ENCODE measurements at regions not wholly inside any gene's neighbourhood (a gene's known extent, or its start where the extent isn't known, plus 50 kb on each side); places are given as distances from the start of the nearest gene placed in this dataset.

DNA sequence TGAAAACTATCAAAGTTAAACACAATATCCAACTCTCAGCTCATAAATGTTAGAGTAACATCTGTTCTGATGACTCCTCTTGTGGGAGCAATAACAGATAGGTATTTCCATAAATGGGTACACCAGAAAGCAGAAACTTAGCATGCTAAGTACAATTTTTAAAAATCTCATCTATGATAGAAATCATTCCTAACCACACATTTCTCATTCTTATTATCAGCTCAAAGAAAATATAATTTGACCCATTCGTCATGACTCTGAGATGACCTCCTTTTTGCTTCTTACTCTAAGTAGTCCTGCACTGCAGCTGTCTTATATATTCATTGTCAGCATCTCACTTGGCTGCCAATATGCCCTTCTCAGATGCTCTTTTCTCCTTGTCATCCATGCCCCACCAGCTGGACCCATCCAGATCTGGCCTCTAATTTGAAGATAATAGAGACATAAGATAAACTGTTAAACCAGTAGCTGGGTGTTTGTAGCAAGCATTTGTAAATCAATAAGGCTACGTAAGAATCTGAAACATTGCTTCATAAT is 298.3 kb downstream of the KCNS3 start:
- H3K36me3 ChIP-seq: no peaks in the 10 kb centered on the region
- H3K27ac ChIP-seq: no peak overlapping the region
- no peak for ATAC-seq
- no peaks in the 10 kb centered on the region for H3K9me3 ChIP-seq
- peaks cover 10% of the 10 kb centered on the region for H3K4me1 ChIP-seq
- no peak for DNase-seq
- intact Hi-C loops (cut with DNase I): no loop called here
- no peaks in the 10 kb centered on the region for H3K27me3 ChIP-seq
- no peak overlapping the region for H3K4me3 ChIP-seq
- TF ChIP-seq, protein P1, sequence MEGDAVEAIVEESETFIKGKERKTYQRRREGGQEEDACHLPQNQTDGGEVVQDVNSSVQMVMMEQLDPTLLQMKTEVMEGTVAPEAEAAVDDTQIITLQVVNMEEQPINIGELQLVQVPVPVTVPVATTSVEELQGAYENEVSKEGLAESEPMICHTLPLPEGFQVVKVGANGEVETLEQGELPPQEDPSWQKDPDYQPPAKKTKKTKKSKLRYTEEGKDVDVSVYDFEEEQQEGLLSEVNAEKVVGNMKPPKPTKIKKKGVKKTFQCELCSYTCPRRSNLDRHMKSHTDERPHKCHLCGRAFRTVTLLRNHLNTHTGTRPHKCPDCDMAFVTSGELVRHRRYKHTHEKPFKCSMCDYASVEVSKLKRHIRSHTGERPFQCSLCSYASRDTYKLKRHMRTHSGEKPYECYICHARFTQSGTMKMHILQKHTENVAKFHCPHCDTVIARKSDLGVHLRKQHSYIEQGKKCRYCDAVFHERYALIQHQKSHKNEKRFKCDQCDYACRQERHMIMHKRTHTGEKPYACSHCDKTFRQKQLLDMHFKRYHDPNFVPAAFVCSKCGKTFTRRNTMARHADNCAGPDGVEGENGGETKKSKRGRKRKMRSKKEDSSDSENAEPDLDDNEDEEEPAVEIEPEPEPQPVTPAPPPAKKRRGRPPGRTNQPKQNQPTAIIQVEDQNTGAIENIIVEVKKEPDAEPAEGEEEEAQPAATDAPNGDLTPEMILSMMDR (IDR thresholded peaks at IDR 0.05): no peak

DNA sequence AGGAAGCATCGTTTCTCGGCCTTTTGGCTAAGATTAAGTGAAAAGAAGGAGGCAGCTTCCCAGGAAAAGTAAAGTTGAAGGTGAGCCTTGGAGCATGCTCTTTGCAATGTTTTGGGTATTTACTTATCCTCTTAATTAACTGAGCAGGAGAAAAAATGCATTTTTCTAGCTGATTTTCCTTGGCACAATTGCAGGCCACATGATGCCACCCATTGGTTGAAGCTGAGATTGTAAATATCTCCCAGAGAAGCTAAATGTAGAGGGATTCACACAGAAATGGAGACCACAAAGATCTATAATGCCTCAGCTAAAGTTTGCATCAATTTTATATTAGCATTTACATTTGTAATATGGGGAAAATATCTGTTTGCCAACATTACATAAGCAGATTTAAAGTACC is 294.1 kb downstream of the KCNS3 start:
- DNase-seq (no peak), ATAC-seq (no peak)
- intact Hi-C loops (cut with DNase I): no loop called here

DNA sequence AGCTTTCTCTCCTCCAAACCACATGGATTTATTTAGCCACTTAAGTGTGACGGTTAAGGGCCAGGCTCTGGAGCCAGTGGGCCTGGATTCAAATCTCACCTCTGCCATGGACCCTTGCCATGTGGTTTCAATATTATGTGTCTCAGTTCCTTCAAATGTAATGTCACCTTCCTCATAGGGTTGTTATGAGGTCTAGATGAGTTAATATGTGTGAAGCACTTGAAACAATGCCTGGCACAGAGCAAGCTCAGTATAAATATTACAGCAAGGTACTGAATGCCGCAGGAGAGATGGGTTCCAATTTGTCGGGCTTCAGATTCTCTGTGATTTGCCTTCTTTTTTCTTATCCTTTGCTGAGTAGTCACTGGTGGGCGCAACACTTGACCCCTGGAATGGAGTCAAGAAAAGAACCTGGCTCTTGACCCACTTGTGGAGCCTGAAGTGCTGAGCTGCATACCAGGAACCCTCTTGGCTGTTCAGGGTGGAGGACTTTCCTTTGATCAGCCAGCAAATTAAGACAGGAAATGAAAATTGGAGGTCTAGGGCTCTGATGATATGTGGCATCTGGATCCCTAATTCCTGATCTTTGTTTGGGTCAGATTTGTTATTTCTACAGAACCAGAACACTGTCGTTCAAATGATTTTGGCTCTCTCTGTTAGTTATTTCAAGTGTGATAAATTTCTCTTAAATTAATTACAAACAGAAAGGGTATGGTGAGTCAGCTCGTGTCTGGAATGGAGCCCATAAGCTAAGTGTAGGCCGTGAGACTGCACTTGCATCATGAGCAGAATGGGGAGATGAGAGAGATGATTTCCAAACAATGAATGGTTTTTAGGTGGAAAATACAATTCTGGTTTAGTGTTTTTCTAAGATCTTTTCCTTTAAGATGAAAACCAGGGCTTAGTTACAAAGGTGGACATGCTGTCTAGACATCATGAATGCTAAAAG is 293.0 kb downstream of the KCNS3 start:
- peak; percentile 64 for DNase-seq

More for the DNA sequence above, 294.1 kb downstream of the KCNS3 start:
- H3K27me3 ChIP-seq: no peaks in the 10 kb centered on the region
- no peaks in the 10 kb centered on the region for H3K36me3 ChIP-seq
- TF ChIP-seq, protein P1 (IDR thresholded peaks at IDR 0.05): no peak
- H3K4me3 ChIP-seq: no peak overlapping the region
- H3K27ac ChIP-seq: no peak overlapping the region
- peaks cover 18% of the 10 kb centered on the region for H3K4me1 ChIP-seq
- no peaks in the 10 kb centered on the region for H3K9me3 ChIP-seq

DNA sequence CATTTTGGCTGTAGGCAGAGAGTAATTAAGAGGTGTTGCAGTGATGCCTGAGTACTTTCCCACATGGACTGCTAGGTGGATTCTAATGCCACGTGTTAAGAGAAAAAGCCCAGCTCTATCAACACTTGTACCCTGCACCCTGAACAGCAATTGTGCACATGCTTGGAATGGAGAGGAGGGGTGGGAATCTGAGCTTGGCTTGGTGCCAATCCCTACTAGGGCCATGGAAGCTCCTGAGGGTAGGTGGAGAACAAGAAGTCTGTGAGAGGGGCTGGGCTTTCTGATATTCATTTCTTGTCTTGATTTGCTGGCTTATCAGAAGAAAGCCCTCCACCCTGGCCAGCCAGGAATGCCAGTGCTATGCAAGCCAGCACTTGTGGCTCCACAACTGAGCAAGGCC is 292.2 kb downstream of the KCNS3 start:
- TF ChIP-seq, protein P1 (IDR thresholded peaks at IDR 0.05): no peak
- Histone ChIP-seq H3K27me3 (no peaks in the 10 kb centered on the region), H3K36me3 (no peaks in the 10 kb centered on the region), H3K4me1 (peaks cover 18% of the 10 kb centered on the region), H3K4me3 (no peak overlapping the region), H3K27ac (peak overlapping the region; percentile 55), H3K9me3 (no peaks in the 10 kb centered on the region)
- intact Hi-C loops (cut with DNase I): no loop called here
- ATAC-seq: no peak
- no peak for DNase-seq

More for the DNA sequence above, 293.0 kb downstream of the KCNS3 start:
- intact Hi-C loops (cut with DNase I): no loop called here
- TF ChIP-seq, protein P1 (IDR thresholded peaks at IDR 0.05): no peak
- no peak overlapping the region for H3K4me3 ChIP-seq
- peaks cover 18% of the 10 kb centered on the region for H3K4me1 ChIP-seq
- no peaks in the 10 kb centered on the region for H3K36me3 ChIP-seq
- no peaks in the 10 kb centered on the region for H3K27me3 ChIP-seq
- peak; percentile 72 for ATAC-seq
- H3K9me3 ChIP-seq: no peaks in the 10 kb centered on the region
- H3K27ac ChIP-seq: peak overlapping the region; percentile 55

DNA sequence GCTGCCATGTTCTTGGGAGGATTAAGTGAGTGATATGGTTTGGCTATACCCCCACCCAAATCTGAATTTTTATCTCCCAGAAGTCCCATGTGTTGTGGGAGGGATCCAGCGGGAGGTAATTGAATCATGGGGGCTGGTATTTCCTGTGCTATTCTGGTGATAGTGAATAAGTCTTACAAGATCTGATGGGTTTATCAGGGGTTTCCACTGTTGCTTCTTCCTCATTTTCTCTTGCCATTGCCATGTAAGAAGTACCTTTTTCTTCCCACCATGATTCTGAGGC is 291.4 kb downstream of the KCNS3 start:
- no peak for ATAC-seq
- TF ChIP-seq, protein P1 (IDR thresholded peaks at IDR 0.05): no peak
- Histone ChIP-seq H3K4me1 (peaks cover 18% of the 10 kb centered on the region), H3K36me3 (no peaks in the 10 kb centered on the region), H3K27me3 (no peaks in the 10 kb centered on the region), H3K4me3 (no peak overlapping the region), H3K9me3 (no peaks in the 10 kb centered on the region), H3K27ac (no peak overlapping the region)
- intact Hi-C loops (cut with DNase I): no loop called here
- no peak for DNase-seq
